GM19043 (cell line): ENCODE measurements at regions not wholly inside any gene's neighbourhood (a gene's known extent, or its start where the extent isn't known, plus 50 kb on each side); places are given as distances from the start of the nearest gene placed in this dataset.

Source experiments
- ATAC-seq: cut with Tn5 transposase; IDR thresholded peaks from one replicate; pipeline ENCODE4 v1.9.1; 2021; ENCODE audit warnings: low read depth; ENCODE audit not compliant: unreplicated experiment

DNA sequence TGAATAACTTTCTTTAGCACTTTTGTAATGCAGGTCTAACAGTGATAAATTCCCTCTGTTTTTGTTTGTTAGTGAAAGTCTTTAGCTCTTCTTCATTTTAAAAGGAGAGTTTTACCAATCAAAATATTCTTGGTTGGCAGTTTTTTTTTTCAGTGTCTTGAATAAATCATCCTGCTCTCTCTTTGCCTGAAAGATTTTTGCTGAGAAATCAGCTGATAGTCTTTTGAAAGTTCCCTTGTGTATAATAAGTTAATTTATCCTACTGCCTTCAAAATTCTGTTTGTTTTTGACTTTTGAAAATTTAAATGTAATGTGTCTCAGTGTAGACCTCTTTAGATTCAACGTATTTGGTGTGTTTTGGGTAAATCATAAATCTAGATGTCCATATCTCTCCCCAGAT, 205.7 kb upstream of the NXPH2 start:
- no peak for ATAC-seq

DNA sequence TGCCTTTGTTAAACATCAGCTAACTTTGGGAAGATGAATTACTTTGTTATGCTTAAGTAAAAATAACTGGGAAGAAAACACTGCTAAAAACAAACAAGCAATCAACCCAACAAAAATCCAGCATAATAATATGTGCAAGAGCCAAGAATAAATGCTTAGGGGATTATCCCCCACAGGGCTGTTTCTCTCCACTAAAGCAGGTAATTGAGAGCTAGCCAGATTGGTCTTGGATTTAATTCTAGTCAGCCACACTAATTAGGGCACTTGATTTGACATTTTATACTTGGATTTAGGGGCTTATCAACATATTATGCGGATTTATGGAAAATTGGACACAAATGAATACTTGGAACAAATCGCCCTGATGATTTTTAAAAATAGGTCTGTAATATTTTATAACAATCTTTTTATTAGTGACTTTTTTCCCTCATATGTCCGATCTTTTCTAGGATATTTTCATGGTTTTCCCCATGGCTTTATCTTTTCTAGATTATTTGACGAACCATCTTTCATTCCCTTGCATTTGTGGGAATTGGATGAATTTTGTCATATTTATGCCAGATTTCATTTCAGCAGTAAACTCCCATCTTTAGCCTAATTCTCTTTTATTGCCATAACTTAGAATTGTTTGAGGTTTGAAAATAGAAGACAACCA, 199.1 kb upstream of the NXPH2 start:
- ATAC-seq, result no peak

DNA sequence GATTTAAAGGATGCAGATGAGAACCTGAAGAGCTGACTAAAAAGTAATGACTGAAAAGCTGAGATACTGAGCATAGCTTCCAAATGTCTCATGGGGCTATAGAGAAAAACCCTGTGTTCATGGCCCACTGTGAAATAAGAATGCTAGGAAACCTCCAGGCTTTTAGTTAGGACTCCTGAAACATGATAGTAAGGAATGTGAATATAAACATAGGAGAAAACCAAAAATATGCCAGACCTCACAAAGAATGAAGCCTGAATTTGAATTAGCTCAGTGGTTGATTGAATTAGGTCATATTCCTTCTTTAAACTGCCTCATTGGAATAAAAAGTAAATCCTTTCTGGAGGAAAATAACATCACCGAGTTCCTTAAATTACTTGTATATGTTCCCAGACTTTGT, 194.5 kb upstream of the NXPH2 start:
- ATAC-seq, result no peak

DNA sequence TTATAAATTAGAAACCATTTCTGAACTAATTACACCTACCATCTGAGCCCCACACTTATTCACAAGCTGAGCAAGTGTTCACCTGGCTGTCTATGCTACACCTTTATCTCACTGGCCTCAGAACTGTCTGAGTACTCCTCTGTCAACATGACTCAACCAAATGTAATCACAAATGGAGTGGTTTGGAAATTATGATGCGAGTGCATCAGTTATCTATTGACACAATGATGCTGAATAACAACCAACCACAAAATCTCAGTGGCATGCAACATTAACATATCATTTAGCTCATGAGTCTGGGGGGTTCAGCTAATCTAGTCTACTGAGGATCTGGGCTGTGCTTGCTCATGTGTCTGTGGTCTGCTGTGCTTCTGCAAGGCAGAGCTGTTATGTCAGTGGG, 184.2 kb upstream of the NXPH2 start:
- no peak for ATAC-seq

DNA sequence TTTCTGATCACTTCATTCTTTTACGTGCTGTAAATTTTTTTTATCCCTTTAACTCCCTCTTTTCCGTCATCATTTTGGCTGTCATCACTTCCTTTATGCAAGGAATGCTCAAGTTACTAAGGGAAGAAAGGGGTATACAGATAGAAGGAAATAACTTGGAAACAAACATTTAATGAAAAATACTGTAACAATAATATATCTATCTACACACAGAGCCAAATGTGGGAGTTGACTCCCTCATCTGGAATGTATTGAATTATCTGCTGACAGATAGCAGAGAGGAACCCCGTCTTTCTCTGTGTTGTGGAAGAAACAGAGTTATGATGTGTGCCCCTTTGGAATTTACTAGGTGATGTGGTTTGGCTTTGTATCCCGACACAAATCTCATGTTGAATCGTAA, 182.5 kb upstream of the NXPH2 start:
- ATAC-seq, result no peak

DNA sequence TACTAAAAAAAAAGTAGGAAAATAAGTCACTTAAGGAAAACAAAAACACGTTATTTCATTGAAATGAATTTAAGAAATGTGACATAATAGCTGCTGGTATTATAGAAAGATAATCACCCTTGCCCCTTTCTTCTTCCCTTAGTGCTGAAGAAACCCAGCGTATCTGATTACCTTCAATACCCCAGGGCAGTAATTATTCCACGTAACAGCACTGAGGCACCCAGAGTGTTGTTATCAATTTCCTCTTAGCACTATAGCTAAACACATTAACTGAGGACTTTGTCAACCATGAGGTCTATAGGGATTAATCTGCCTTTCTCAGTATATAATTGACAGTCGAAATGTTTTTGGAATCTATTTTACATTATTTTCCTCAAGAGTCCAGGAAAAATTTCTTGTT, 180.0 kb upstream of the NXPH2 start:
- no peak for ATAC-seq

DNA sequence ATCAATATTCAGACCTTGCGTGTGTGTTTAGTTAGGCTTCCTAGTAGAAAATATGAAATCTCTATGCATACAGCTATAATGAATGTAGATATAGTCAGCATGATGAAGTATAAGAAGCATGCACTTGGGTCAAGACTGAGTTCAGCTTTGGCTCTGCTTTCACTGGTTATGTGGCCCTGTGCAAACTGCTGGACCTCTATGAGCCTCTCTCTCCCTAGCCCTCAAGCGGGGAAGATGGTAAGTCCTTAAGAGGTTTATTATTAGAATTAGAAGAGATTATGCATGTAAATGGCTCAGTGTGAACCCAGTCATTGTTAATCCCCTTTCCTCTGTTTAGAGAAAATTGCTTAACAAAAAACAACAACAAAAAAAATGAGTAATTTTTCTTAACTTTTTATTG, 178.8 kb upstream of the NXPH2 start:
- ATAC-seq, result no peak

DNA sequence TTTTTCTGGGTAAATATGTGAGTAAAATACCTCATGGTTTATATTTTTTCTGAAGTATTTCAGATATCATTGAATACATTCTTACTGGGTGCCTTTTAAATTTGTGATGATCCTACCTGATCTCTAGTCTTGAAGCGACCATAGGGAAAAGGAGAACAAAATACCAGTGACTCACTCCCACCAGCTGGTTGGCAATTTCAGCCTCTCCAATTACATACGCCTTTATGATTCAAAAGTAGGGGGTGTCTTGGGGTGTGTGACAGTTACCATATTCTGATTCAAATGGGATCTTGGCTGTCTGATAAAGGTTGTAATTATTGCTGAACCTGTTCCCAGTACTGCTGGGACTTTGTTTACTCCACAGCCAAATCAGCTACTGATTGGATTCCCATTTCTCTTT, 175.9 kb upstream of the NXPH2 start:
- ATAC-seq, result no peak

DNA sequence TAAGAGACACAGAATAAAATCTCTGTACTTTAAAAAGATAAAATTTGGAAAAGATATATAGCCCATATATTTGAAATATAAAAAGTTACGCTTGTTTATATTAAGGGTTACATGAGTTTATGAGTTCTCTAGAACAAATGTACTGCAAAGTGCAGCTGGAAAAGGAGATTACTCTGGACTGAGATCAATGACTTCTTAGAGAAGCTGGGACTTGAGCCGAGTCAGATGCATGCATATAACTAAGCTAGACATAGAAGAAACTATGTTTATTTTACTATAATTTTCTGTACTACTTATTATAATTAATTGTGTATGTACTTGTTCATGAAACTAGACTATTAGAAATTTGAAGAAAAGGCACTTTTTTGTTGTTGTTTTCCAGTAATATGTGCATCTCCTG, 170.3 kb upstream of the NXPH2 start:
- ATAC-seq, result no peak

DNA sequence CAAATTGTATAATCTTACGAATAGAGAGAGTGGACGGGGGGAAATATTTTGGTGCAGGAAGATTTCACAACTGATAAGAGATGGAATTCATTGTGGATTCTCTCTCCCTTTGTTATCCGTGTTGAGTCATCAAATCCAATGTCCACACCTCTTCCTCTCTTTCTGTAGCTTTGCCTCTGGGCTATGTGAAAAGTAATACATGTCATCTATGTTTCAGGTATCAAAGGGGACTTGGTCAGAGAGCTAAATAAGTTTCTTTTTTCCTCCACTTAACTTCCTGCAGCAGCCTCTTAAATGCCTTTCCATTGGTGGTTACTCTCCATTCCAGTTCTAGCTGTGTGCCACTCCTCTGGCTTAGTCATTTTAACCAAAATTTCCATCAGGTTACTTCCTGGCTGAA, 169.3 kb upstream of the NXPH2 start:
- ATAC-seq, result no peak

DNA sequence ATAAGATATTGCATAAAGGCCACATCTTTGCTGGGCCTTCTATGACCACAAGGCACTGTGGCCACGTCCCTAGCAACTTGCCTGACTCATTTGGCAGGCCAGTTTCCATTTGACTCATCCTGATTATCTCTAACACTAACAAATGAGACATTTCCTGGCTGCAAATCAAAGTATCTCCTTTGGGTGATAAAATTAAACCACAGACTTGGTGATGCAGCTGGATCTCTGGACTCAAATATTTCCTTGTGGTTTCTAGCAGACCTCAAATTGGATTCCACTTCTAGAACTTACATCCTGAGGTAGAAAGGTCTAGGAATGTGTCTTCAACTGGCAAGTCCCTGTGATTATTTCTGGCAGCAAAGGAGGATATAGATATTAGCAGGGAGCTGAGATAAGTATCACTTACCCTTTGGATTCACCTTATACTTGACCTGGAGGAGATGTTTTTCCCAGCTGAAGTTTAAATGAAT, 167.9 kb upstream of the NXPH2 start:
- peak; percentile 73 for ATAC-seq

DNA sequence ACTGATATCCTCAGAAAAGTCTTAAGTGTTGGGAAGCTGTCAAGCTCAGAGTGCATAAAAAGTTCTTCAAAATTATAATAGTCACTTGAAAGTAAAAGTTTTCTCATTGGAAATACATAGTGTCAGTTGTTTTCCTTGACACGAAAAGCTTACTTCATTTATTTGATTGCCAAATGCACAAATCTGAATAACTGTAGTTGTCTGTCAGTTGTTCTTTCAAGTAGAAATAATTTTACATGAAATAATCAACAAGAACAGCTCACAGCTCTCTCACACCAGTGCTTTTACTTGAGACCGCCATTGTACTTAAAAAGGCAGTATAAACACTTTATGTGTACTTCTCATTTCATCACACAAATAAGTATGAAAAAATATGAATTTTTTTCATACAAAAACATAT, 163.3 kb upstream of the NXPH2 start:
- ATAC-seq, result no peak

DNA sequence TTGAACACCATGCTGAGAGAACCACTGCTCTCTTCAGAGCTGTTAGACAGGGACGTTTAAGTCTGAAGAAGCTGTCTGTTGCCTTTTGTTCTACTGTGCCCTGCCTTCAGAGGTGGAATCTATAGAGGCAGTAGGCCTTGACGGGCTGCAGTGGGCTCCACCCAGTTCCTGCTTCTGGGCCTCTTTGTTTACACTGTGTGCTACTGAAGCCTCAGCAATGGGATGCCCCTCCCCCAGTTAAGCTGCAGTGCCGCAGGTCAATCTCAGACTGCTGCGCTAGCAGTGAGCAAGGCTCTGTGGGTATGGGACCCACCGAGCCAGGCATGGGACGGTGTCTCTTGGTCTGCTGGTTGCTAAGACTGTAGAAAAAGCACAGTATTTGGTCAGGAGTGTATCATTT, 162.3 kb upstream of the NXPH2 start:
- no peak for ATAC-seq

DNA sequence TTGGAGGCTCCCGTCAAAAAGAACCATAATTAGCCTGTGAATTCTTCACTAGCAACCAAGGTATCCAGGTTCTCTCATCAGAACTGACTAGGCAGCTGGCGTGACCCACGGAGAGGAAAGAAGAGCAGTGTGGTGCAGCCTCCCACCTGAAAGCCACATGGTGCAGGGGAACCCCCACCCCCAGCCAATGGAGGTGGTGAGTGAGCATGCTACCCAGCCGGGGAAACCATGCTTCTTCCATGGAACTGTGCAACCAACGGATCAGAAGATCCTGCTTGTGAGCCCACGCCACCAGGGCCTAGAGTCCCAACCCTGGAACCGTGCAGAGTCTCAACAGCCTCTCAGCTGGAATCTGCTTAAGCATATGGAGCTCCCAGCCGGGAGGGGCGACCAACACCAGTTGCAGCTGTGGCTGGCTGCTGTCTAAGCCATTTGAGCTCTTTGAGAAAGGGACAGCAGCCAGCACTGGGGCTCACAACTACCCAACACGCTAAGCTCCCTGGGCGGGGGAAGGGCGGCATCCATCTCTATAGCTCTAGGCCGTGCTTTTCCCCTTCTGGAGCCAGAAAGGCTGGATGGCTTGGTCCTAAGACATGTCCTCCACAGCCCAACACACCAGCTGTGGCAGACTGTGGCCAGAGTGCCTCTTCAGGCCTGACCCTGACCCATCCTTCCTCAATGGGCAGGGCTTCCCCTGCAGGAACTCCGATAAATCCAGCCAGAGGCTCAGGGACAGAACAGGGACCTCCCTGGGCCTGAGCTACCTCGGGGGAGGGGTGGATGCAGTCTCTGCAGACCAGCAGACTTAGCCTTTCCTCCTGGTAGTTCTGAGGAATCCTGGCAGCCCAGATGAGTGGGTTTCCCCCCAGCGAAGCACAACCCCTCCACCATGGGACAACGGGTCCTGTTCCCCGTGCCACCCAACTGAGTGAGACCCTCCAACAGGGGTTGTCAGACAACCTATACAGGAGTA, 151.4 kb upstream of the NXPH2 start:
- ATAC-seq, result no peak

DNA sequence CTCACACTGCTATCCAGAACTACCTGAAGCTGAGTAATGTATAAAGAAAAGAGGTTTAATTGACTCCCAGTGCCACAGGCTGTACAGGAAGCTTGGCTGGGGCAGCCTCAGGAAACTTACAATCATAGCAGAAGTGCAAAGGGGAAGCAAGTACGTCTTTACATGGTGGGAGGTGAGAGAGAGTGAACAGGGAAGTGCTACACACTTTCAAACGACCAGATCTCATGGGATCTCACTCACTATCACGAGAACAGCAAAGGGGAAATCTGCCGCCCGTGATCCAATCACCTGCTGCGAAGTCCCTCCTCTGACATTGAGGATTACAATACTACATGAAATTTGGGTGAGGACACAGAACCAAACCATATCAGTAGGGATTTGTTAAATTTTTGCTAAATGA, 150.4 kb upstream of the NXPH2 start:
- ATAC-seq, result no peak

DNA sequence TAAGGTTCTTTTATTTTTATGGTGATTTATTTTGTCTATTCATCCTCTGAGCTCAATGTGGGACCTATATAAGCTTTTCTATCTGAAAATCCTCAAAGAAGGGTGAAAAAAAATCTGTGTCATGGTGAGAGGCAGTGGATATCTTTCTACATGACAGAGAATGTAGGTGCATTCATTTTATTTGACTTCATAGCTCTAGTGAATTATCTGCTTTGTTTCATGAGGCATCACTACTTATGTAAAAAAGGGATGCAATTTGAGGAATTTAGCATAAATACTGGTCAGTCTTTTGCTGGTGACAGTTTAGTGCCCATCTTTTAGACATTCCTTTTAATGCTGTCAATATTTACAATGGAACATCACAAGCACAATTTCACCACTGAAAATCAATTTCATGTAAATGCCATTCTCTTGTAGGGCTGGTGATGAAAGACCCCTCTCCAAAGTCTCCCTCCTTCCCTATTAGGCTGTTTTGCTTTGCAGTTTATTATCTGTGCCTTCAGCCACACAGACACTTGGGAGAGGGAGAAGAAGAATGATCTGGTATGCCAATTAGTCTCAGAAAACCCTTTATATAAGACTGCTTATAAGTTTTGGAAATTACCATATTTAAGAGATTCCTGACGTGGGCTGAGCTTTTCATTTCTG, 148.3 kb upstream of the NXPH2 start:
- no peak for ATAC-seq

DNA sequence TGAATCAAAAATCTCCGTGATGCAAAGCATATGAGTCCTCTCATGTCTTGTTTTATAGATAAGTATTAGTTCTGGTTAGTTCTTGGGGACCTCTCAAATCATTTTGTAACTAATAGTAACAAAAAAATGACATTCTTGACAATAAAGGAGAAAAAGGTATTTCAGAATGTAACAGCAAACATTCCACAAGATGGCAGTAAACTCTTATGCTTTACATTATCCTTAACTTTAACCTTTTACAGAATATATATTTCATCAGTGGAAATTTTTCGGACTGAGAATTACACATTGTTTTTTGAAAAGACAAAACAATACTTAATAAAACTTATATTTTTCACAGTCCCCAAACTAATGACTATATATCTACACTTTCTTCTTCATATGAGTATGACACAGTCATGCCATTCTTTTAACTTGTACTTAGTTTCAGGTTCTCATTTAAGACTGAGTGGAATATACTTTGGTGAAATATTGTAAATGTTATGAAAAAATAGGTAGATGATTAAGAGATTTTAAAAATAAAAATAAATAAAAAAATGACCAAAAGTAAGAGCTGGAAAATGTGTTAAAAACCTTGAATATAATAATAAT, 142.9 kb upstream of the NXPH2 start:
- ATAC-seq, result no peak

DNA sequence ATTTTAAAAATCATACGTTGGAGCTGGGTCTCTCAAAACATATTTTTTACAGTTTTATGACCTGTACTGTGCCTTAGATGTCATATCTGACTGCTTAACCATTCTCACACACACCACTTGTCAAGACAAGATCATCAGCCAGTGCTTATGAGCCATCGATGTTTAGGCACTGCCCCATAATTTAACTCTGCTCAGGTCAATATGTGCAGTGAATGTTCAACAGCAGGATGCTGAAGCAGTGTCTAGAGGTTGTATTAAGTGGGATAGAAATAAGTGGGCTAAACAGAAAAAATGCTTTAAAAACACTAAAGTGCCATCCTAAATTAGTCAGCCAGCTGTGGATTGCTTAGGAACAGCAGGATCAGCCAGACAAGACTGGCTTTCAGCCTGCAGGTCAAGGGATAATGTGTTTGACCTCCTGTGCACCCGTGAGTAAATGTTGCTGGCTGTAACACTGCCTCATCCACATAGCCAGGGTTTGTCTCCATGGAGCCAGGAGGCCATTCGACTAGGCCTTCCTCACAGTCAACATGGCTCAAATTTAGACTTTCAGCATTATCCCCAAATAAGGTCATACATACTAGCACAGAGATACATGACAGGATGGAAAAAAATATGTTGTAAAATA, 139.0 kb upstream of the NXPH2 start:
- ATAC-seq, result no peak

DNA sequence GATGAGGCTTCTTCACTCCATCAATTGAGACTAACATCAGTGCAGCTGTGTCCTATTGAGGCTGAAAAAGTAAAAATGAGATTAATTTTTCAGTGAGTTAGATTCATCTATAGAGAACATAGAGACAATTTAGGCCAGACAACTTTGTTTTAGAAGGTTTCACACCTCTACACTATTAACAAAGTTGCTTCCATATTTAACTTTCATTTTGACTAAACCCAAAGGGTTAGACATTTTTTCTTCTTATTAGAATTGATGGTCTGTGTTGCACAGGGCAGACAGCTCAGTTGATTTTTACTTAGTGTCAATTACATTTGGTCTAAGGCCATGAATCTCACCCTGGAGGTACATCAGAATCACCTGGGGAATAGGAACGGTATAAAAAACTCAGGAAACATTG, 130.2 kb upstream of the NXPH2 start:
- no peak for ATAC-seq

DNA sequence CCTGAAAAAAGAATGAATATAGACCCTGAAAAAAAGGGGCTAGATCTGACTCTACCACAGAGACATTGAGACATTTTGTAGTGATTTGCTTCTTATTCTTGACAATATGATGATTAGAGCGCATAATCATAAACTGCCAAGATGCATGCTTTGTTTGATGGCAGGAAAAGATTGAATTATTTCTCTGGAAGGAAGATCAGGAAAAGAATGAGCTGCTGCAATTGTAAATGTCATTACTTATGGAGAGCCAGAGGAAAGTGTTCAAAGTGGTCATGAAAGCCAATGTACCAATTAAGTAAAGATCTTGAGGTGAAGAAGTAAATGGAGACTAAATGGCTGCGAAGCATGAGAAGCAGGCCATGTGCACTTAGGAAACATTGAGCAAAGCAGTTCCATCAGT, 126.4 kb upstream of the NXPH2 start:
- ATAC-seq, result no peak
